GM19438 (cell line): ENCODE measurements at regions not wholly inside any gene's neighbourhood (a gene's known extent, or its start where the extent isn't known, plus 50 kb on each side); places are given as distances from the start of the nearest gene placed in this dataset.
"Not testable (repeated sequence)": the region's sequence is repeated elsewhere in the genome, so short reads cannot be mapped to it uniquely, and the experiment has no call there.

Experiments
- ATAC-seq: cut with Tn5 transposase; IDR thresholded peaks from one replicate; pipeline ENCODE4 v1.9.1; 2021; ENCODE audit warnings: low read depth; ENCODE audit not compliant: unreplicated experiment

DNA sequence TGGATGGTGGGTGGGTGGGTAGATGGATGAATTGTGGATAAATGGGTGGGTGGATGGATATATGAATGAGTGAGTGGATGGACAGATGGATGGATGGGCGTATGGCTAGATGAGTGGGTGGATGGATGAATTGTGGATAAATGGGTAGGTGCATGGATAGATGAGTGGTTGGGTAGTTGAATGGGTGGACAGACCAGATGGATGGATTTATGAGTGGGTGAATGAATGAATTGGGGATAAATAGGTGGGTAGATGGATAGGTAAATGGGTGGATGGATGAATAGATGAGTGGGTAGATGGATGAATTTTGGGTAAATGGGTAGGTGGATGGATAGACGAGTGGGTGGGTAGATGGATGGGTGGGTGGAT, 108.7 kb downstream of the NPIPB11 start:
- not testable (repeated sequence) for ATAC-seq

DNA sequence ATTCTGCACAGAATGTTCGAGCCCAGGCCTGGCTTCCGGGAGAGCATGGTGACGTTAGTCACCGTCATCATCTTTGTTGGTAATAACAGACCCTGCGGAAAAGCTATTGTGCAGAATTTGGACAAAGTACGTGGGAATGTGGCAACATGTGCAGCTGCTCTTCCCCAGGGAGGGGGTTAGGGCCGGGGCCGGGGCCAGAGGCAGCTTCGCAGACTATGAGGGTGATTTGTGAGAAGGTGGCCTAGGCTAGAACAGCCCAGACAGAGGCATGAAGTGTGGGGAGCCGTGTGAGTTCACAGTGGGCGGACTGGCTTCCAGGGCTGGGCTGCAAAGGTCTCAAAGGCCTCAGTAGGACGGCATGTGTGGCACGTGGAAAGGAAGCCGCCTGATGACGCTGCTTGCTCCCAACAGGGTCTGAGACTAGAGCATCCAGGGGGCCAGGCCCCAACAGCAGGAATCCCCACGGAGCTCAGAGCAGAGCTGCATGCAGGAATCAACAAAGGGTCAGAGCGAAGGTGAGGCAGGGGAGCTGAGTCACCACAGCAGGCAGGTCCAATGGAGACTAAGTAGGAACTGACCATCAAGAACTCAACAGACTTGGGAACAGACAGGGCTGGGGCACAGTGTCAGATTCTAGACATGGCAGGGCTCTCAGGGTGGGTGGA, 109.2 kb downstream of the NPIPB11 start:
- not testable (repeated sequence) for ATAC-seq

DNA sequence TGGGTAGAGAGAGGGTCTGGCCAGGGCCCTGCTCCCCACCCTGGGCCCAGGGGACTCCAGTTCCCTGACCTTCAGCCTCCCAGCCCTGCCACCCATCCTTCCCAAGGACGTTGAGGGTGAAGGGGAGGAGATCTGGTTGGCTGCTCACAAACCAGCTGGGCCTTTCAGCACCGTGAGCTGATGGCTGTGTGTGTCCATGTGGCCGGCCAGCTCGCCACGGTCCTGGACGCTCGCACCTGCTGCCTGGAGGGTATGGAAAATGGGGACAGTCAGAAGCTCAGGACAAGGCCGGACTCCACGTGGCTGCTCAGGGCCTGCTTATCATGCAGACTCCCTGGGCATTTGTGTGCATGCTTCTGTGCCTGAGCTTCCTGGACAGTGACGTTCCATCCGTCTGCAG, 110.3 kb downstream of the NPIPB11 start:
- not testable (repeated sequence) for ATAC-seq

DNA sequence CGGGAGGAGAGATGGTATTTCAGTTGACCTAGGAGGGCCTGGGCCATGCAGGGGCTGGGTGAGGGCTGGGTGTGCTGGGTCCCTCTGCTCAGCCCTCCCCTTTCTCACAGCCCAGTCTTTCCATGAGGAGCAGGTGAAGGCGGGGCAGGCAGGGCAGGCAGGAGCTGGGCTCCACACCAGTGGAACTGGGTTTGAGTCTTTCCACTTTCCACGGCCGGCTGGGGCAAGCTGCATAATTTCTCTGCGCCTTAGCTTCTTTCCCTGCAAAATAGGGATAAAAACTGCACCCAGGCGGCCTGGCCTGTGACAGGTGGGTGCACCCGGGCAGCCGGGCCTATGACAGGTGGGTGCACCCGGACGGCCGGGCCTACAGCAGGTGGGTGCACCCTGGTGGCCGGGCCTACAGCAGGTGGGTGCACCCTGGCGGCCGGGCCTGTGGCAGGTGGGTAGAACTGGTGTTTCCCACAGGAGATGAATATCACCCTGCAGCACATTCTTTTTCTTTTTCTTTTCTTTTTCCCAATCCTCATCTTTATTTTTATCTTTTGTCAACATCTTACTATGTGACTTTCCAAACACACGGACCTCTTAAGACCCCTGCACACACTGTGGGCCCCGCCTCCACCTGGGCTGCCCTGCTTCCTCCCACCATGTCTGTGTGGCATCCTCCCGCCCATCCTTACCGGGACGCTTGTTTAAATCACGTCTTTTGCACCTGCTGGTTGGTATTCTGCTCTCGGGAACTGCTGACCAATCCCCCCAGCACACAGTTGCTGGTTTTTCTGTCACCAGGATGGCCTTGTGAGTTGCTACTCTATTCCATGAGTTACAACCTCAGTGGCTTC, 111.3 kb downstream of the NPIPB11 start:
- not testable (repeated sequence) for ATAC-seq

DNA sequence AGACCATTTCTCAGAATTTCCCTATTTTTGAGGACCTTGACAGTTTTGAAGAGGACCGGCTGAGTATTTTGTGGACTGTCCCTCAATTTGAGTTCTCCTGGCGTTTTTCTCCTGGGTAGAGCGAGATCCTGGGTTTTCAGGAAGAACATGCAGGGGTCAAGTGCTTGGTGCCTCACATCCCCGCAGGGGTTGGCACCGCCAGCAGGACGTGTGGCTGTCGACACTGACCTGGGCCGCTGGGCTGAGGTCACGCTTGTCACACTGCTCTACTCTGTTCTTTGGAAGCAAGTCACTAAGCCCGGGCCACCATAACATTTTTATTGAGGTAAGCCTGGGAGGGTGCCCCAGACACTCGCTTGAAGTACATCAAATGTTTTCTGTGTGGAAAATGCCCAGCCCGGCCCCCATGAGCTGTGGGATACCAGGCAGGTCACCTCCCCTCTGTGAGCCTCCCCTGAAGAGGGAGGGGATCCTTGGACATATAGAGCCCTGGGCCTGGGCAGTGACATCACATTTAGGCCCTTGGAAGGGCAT, 112.0 kb downstream of the NPIPB11 start:
- not testable (repeated sequence) for ATAC-seq

DNA sequence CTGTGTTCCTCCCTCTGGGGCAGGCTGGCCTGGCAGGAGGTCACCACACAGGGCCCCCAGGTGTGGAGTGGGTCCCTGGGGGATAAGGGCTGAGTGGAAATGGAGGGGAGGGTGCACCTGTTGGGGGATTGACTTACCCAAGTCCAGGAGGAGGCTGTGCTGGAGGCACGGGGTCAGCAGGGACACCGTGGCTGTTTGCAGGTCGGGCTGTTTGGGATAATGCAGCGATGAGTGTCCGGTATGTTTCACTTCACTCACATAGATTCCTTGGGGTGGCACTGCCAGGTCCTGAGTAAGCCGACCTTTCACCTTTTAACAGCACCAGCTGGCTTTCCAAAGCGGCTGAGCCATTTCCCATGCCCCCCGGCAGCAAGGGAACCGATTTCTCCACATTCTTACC, 113.0 kb downstream of the NPIPB11 start:
- not testable (repeated sequence) for ATAC-seq

DNA sequence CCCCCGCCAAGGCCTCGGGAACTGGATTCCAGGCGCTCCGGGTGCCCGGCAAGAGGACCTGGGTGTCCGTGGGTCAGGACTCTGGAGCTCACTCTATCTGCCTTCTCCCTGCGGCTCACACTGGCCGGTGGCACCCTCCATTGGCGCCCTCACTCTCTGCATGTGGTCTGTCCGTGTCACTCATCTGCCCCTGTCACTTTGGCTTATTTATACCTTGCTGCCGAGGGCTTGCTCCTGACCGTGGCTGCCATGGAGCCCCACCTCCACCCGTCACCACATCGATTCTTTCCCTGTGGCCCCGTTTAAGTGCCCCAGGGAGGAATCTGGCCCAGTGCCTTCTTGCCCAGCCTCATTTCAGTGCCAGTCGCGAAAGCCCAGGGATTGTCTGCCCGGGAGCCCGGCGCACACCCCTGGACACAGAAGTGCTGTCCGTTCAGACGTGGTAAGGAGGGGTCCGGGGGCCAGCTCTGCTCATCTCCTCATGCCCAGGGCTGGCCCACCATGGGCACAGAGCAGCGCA, 113.5 kb downstream of the NPIPB11 start:
- not testable (repeated sequence) for ATAC-seq

DNA sequence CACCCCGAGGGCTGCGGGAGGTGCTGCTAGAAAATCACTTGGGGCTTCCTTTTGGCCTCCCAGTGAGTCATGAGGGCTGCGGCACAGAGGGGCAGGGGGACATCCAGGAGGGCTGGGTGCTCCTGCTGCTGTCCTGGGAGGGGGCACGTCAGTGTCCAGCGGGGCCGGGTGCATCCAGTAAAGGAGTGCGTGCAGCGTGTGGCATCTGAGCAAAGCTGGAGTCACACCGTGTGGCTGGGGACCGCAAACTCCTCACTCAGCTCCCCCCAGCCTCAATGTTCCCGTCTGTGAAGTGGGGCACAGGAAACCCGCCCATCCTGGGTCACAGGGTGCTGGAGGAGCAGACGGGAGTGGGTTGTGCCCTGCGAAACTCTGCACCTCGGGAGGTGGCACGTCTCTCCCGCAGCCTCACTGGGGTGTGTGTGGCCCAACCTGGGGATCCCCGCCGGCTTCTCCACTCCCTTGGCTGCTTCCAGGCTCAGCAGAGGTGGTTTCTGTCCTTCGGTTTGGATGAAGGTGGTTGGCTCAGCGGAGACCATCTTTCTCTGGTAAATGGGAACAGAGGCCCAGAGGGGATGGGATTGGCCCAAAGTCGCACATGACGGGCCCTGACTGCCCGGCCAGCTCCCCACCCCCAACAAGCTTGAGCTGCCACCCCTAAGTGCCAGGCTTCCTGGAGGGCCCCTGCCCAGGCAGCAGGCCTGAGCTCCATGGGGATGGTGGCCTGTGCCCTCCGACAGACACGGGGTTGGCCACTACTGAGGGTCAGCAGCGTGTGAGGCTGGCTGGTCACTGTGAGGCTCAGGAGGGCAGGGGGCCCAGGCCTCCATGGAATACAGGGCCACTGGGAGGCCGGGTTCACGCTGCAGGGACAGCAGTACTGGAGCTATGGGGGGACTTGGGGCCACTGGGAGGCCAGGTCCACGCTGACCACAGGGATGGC, 114.9 kb downstream of the NPIPB11 start:
- ATAC-seq: not testable (repeated sequence)

DNA sequence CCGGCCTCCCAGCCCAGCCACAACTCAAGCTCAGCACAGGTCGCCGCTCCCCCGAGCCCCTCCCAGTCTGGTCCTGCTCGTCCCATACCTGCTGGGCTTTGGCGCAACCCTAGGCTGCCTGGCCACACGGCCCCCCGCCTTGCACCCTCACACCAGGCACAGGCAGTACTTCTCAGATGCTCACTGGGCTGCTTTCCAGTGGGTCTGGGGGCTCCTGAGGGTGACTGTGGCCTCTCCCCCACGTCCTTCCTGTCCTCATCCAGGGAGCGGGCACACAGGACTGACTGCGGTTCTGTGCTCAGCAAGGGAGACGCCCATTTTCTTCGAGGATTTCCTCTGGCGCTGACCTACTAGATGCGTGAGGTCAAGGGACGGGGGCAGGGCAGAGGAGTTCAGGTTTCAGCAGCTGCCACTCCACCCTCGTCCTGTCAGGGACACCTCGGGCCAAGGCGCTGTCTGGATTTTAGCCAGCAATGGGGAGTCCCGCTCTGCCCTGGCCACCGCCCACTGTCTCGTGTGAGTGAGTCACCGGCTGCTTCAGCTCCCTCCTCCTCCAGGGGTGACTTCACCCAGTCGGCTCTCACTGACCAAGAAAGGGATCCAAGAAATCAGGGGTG, 115.8 kb downstream of the NPIPB11 start:
- peak; percentile 63 for ATAC-seq

DNA sequence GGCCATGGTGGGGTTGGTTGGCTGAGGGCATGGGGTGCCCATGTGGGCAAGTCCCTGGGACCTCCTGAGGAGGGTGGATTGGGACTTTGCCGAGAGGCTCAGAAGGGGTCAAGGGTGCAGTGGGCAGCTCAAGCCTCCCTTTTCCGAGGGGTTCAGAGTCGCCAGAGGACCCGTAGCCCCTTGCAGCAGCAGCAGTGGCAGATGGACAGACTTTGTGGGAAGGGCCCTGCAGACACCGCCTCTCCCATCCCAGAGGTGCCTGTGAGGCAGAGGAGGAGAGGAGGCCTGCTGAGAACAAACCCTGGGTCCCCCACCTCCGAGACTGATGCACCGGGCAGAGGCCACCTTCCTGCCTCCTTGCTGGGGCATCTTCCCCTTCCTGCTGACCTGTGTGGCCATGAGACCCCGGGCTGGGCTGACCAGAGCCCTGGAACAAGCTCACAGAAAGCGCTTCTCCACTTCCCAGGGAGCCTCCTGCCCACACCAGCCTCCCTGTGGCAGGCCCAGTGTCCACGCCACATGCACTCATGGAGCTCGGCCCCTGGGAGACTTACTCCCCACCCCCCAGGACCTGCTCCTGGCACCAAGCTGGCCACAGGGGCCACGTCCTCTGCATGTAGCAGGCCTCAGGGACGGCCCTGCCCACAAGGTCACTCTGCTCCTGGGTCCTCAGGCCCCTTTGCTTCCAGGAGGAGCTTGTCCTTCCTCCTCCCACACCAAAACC, 116.8 kb downstream of the NPIPB11 start:
- ATAC-seq: not testable (repeated sequence)

DNA sequence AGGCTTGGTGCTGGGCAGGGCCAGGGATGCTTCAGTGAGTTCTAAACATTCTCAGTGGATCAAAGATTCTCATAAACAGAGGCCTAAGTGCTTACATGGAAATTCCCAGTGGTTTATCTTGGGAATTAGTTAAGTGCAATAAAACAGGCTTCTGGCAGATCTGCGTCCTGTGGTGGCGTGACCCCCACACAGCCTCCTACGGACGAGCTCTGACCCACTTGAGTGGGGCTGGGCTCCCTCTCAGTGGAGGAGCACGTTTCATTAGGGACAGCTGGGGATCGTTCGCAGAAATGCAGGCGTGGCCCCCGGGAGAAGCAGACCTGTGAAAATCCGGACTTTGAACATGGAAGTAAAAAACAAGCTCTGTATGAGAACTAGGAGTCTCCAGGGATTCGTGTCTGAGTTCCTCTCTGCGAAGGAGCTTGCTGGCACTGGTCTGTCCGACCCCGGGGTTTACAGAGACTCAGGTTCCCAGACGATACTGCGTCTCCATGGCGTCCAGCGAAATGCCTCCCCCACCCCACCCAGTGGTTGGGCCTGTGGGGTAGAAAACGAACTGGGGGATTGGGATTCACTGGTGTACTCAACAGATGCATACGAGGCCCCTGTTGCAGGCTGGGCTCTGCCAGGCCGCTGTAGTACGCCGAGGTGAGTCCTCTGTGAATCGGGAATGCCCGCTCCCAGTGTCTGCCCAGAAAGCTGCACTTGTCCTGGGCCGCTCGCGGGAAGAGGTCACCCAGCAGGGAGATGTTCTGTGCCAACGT, 117.6 kb downstream of the NPIPB11 start:
- not testable (repeated sequence) for ATAC-seq

DNA sequence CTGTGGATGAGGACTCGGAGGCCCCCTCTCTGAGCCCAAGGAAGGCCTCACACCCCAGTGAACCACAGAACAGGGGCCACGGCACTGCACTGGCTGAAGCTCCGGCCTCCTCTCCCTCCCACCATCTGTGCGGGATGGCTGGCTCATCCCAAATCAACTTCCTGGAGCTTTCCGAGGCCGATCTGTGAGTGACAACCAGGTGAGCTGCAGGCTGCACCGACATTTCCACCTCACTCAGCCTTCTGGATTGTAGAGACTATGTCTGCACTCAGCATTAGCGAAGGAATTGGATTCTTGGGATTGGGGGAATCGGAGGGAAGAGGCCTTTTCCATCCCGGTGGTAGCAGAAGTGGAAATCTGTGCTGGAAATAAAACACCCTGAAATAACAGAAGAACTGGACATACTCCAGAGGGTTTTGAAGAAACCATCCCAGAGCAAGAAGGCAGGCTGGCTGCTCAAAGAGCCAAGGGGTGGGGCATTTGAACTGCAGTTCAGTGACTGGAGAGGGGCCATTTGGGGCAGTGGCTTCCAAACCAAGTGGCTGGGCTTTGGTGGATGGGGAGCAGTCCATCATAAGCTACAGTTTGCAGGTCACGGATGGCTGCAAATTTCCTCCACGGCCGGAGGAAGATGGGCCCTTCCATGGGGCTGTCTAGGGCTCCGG, 118.5 kb downstream of the NPIPB11 start:
- ATAC-seq: not testable (repeated sequence)

DNA sequence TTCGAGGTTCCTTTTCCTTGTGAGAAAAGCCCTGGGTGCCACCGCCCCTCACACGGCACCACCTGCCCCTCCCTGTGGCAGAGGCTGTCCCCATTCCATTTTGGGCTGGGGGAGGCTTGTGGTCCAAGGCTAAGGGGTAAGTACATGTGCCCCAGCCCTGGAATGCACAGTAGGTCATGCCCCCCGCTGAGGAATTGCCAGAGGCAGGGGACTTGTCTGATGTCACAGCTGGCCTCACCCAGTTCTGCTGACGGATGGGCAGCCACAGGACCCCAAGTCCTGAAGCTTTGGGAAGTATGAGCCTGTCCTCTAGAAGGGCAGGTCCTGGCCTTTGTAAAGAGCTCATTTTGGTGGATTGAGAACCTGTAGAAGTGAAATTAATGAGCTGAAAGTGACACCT, 119.3 kb downstream of the NPIPB11 start:
- not testable (repeated sequence) for ATAC-seq

DNA sequence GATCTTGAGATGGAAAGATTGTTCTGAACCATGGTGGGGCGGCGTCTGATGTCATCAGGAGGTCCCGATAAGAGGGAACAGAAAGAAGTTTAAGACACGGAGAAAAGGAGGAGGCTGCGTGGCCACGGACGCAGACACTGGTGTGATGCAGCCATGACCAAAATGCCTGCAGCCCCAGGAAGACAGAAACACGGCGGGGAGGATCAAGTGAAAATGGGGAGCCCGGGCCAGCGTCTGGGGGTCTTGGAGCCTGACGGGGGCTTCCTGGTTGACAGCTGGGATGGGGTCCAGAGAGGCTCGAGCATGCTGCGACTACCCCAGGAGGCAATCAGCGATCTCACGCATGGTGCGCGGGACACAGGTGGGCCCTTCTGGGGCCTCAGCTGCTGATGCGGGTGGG, 119.7 kb downstream of the NPIPB11 start:
- not testable (repeated sequence) for ATAC-seq

DNA sequence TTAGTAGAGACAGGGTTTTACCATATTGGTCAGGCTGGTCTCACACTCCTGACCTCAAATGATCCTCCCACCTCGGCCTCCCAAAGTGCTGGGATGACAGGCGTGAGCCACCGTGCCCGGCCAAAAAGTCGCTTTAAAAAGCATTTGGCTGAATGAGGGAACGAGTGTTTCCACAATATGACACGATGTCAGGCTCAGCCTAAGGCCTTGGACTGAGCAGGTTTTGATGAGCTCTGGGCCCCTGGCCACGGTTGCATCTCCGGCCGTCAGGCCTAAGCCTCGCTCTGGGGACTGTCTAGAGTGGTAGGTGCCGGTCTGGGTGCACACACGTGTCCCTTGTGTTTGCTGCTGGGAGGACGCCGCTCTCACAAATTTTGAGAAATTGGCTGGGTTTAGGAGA, 120.3 kb downstream of the NPIPB11 start:
- ATAC-seq: not testable (repeated sequence)

DNA sequence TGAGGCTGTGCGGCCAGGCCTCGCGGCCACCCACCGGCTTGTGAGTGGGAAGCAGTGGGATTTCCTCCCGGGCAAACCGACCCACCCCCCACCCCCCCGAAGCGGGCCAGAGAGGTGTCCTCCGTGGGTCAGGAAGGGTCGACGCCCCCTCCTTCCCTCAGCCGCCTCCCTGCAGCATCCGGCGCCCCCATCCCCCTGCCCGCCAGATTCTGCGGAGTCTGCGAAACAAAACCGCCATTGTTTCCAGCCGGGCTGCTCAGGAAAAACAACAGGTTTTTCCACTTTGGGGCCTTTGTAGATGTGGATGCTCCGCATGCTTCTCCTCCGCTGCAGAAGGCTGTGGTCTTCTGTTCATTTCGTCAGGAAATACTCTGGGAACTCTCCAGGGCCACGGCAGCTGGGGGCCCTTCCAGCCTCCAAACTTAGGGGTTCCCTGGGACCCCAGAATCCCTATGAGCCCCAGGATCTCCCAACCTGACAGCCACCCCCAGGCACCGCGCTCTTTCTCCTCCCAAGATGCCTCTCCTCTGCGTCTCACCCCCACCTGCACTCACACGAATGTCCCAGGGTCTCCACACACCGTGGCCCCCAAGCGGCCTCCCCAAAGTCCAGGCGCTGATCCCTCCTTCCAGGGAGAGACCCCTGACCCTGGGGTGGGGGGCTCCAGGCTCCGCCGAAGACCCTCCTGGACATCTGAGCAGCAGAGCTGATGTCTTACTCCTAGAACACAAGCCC, 121.2 kb downstream of the NPIPB11 start:
- ATAC-seq: not testable (repeated sequence)

DNA sequence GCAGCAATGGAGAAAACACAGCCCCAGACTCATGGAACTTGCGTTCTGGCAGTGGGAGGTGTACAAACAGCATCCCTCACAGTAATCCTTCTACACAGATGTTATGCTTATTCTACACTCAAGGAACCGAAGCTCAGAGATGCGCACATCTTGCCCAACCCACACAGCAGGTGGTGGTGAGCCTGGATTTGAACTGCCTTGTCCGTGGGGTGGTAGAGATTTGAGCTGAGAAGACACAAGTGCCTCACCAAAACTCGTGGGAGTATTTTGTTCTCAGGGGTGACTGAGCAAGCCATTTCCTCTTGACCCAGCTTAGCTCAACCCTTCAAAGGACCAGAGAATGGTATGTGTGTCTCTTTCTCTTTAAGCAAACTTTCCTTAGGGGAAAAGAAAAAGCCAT, 121.8 kb downstream of the NPIPB11 start:
- not testable (repeated sequence) for ATAC-seq
